Stimulated activated memory B cell treated with anti-CD40 and anti-IgM and Interleukin-4, amounts not matched to agents 10 μg/mL and 1 μg/mL and 100 μg/mL, for 72 hours (primary cell): ENCODE measurements at regions not wholly inside any gene's neighbourhood (a gene's known extent, or its start where the extent isn't known, plus 50 kb on each side); places are given as distances from the start of the nearest gene placed in this dataset.

Experiments
- ATAC-seq: fragments of 150-1000 bp; cut with Tn5 transposase; 2 replicates; pipeline ENCODE4 v1.10.0; 2021
- H3K27ac Mint-ChIP-seq: one replicate; pipeline ENCODE4 v1.8.0; 2022; ENCODE audit warnings: mild to moderate bottlenecking, mixed read lengths
- H3K27me3 Mint-ChIP-seq: one replicate; pipeline ENCODE4 v1.8.0; 2022; ENCODE audit warnings: mixed read lengths
- H3K36me3 Mint-ChIP-seq: one replicate; pipeline ENCODE4 v1.8.0; 2022; ENCODE audit warnings: mixed read lengths
- H3K4me1 Mint-ChIP-seq: one replicate; pipeline ENCODE4 v1.8.0; 2022; ENCODE audit warnings: mixed read lengths
- H3K4me3 Mint-ChIP-seq: one replicate; pipeline ENCODE4 v1.8.0; 2022; ENCODE audit warnings: mild to moderate bottlenecking, moderate library complexity, mixed read lengths
- H3K9me3 Mint-ChIP-seq: one replicate; pipeline ENCODE4 v1.8.0; 2022; ENCODE audit warnings: mixed read lengths

GRCh38 chr5:20590356-20590755 lies 602.4 kb upstream of the CDH18 start:
- H3K27ac Mint-ChIP-seq: no peak overlapping the region
- H3K36me3 Mint-ChIP-seq: no peaks in the 10 kb centered on the region
- ATAC-seq: no peak
- H3K9me3 Mint-ChIP-seq: no peaks in the 10 kb centered on the region
- no peaks in the 10 kb centered on the region for H3K27me3 Mint-ChIP-seq
- H3K4me3 Mint-ChIP-seq: no peak overlapping the region
- H3K4me1 Mint-ChIP-seq: no peaks in the 10 kb centered on the region

GRCh38 chr5:20575571-20575970 lies 587.6 kb upstream of the CDH18 start:
- Mint-ChIP-seq H3K9me3 (peaks cover 6% of the 10 kb centered on the region), H3K4me3 (no peak overlapping the region), H3K27ac (no peak overlapping the region), H3K4me1 (no peaks in the 10 kb centered on the region), H3K36me3 (no peaks in the 10 kb centered on the region), H3K27me3 (no peaks in the 10 kb centered on the region)
- ATAC-seq: peak; percentile 16

GRCh38 chr5:20574576-20574975 lies 586.6 kb upstream of the CDH18 start:
- ATAC-seq: no peak
- H3K4me3 Mint-ChIP-seq: no peak overlapping the region
- no peaks in the 10 kb centered on the region for H3K4me1 Mint-ChIP-seq
- H3K27me3 Mint-ChIP-seq: no peaks in the 10 kb centered on the region
- H3K27ac Mint-ChIP-seq: no peak overlapping the region
- no peaks in the 10 kb centered on the region for H3K36me3 Mint-ChIP-seq
- peaks cover 2% of the 10 kb centered on the region for H3K9me3 Mint-ChIP-seq

GRCh38 chr5:20572614-20573013 lies 584.6 kb upstream of the CDH18 start:
- no peak for ATAC-seq

GRCh38 chr5:20570486-20570885 lies 582.5 kb upstream of the CDH18 start:
- Mint-ChIP-seq H3K9me3 (no peaks in the 10 kb centered on the region), H3K4me3 (no peak overlapping the region), H3K4me1 (no peaks in the 10 kb centered on the region), H3K36me3 (no peaks in the 10 kb centered on the region), H3K27me3 (no peaks in the 10 kb centered on the region), H3K27ac (no peak overlapping the region)
- no peak for ATAC-seq

More at GRCh38 chr5:20572614-20573013, 584.6 kb upstream of the CDH18 start:
- no peak overlapping the region for H3K4me3 Mint-ChIP-seq
- H3K27ac Mint-ChIP-seq: no peak overlapping the region
- no peaks in the 10 kb centered on the region for H3K36me3 Mint-ChIP-seq
- no peaks in the 10 kb centered on the region for H3K27me3 Mint-ChIP-seq
- no peaks in the 10 kb centered on the region for H3K4me1 Mint-ChIP-seq
- H3K9me3 Mint-ChIP-seq: peaks cover 2% of the 10 kb centered on the region

GRCh38 chr5:20562544-20562943 lies 574.5 kb upstream of the CDH18 start:
- Mint-ChIP-seq H3K9me3 (peaks cover 3% of the 10 kb centered on the region), H3K4me3 (no peak overlapping the region), H3K4me1 (no peaks in the 10 kb centered on the region), H3K27me3 (no peaks in the 10 kb centered on the region), H3K27ac (no peak overlapping the region), H3K36me3 (no peaks in the 10 kb centered on the region)
- ATAC-seq: no peak

GRCh38 chr5:20559845-20560244 lies 571.8 kb upstream of the CDH18 start:
- H3K4me3 Mint-ChIP-seq: no peak overlapping the region
- H3K9me3 Mint-ChIP-seq: peaks cover 3% of the 10 kb centered on the region
- H3K36me3 Mint-ChIP-seq: no peaks in the 10 kb centered on the region
- ATAC-seq: no peak
- no peaks in the 10 kb centered on the region for H3K27me3 Mint-ChIP-seq
- H3K4me1 Mint-ChIP-seq: no peaks in the 10 kb centered on the region
- no peak overlapping the region for H3K27ac Mint-ChIP-seq

GRCh38 chr5:20556115-20556763 lies 568.2 kb upstream of the CDH18 start:
- ATAC-seq: no peak
- Mint-ChIP-seq H3K27me3 (no peaks in the 10 kb centered on the region), H3K4me3 (no peak overlapping the region), H3K27ac (no peak overlapping the region), H3K9me3 (no peaks in the 10 kb centered on the region), H3K36me3 (no peaks in the 10 kb centered on the region), H3K4me1 (no peaks in the 10 kb centered on the region)

- H3K27ac Mint-ChIP-seq: no peak overlapping the region
- no peaks in the 10 kb centered on the region for H3K9me3 Mint-ChIP-seq
- no peak overlapping the region for H3K4me3 Mint-ChIP-seq
- no peaks in the 10 kb centered on the region for H3K4me1 Mint-ChIP-seq
- ATAC-seq: no peak
- no peaks in the 10 kb centered on the region for H3K36me3 Mint-ChIP-seq
- H3K27me3 Mint-ChIP-seq: no peaks in the 10 kb centered on the region
Observed at GRCh38 chr5:20555034-20555433, 567.0 kb upstream of the CDH18 start.

GRCh38 chr5:20554001-20554400 lies 566.0 kb upstream of the CDH18 start:
- no peak overlapping the region for H3K27ac Mint-ChIP-seq
- no peaks in the 10 kb centered on the region for H3K4me1 Mint-ChIP-seq
- H3K27me3 Mint-ChIP-seq: no peaks in the 10 kb centered on the region
- no peaks in the 10 kb centered on the region for H3K9me3 Mint-ChIP-seq
- no peak overlapping the region for H3K4me3 Mint-ChIP-seq
- no peak for ATAC-seq
- no peaks in the 10 kb centered on the region for H3K36me3 Mint-ChIP-seq

- H3K27ac Mint-ChIP-seq: no peak overlapping the region
- no peaks in the 10 kb centered on the region for H3K36me3 Mint-ChIP-seq
- ATAC-seq: no peak
- no peaks in the 10 kb centered on the region for H3K4me1 Mint-ChIP-seq
- H3K9me3 Mint-ChIP-seq: peaks cover 3% of the 10 kb centered on the region
- no peaks in the 10 kb centered on the region for H3K27me3 Mint-ChIP-seq
- no peak overlapping the region for H3K4me3 Mint-ChIP-seq
Observed at GRCh38 chr5:20537911-20538703, 550.1 kb upstream of the CDH18 start.

- Mint-ChIP-seq H3K27me3 (no peaks in the 10 kb centered on the region), H3K36me3 (no peaks in the 10 kb centered on the region), H3K4me1 (no peaks in the 10 kb centered on the region), H3K27ac (no peak overlapping the region), H3K4me3 (no peak overlapping the region), H3K9me3 (peaks cover 3% of the 10 kb centered on the region)
- ATAC-seq: no peak
Observed at GRCh38 chr5:20536813-20537212, 548.8 kb upstream of the CDH18 start.

- ATAC-seq: no peak
- H3K4me1 Mint-ChIP-seq: no peaks in the 10 kb centered on the region
- H3K27me3 Mint-ChIP-seq: no peaks in the 10 kb centered on the region
- no peak overlapping the region for H3K27ac Mint-ChIP-seq
- H3K4me3 Mint-ChIP-seq: no peak overlapping the region
- no peaks in the 10 kb centered on the region for H3K36me3 Mint-ChIP-seq
- H3K9me3 Mint-ChIP-seq: peaks cover 3% of the 10 kb centered on the region
Observed at GRCh38 chr5:20536341-20536740, 548.3 kb upstream of the CDH18 start.

GRCh38 chr5:20528471-20528870 lies 540.5 kb upstream of the CDH18 start:
- no peaks in the 10 kb centered on the region for H3K36me3 Mint-ChIP-seq
- H3K27ac Mint-ChIP-seq: no peak overlapping the region
- H3K27me3 Mint-ChIP-seq: no peaks in the 10 kb centered on the region
- ATAC-seq: no peak
- no peak overlapping the region for H3K4me3 Mint-ChIP-seq
- H3K9me3 Mint-ChIP-seq: no peaks in the 10 kb centered on the region
- no peaks in the 10 kb centered on the region for H3K4me1 Mint-ChIP-seq

- H3K4me3 Mint-ChIP-seq: no peak overlapping the region
- H3K9me3 Mint-ChIP-seq: no peaks in the 10 kb centered on the region
- no peaks in the 10 kb centered on the region for H3K4me1 Mint-ChIP-seq
- no peak for ATAC-seq
- H3K36me3 Mint-ChIP-seq: no peaks in the 10 kb centered on the region
- no peaks in the 10 kb centered on the region for H3K27me3 Mint-ChIP-seq
- no peak overlapping the region for H3K27ac Mint-ChIP-seq
Observed at GRCh38 chr5:20524991-20525529, 537.1 kb upstream of the CDH18 start.

GRCh38 chr5:20522905-20523482 lies 535.0 kb upstream of the CDH18 start:
- Mint-ChIP-seq H3K4me1 (no peaks in the 10 kb centered on the region), H3K27ac (no peak overlapping the region), H3K9me3 (no peaks in the 10 kb centered on the region), H3K36me3 (no peaks in the 10 kb centered on the region), H3K4me3 (no peak overlapping the region), H3K27me3 (no peaks in the 10 kb centered on the region)
- no peak for ATAC-seq
